HepG2 (cell line): ENCODE measurements at regions not wholly inside any gene's neighbourhood (a gene's known extent, or its start where the extent isn't known, plus 50 kb on each side); places are given as distances from the start of the nearest gene placed in this dataset.

ENCODE experiments used
- ARNTL ChIP-seq: sonication (generic); formaldehyde crosslinking; IDR thresholded peaks from 2 replicates; pipeline ENCODE4 v1.4.0; 2020; ENCODE audit warnings: mild to moderate bottlenecking, missing genetic modification reagents
- BRCA1 ChIP-seq: sonication (generic); formaldehyde crosslinking; IDR thresholded peaks from 2 replicates; pipeline ENCODE4 v1.4.0; 2020; ENCODE audit warnings: missing genetic modification reagents
- EP300 ChIP-seq, 3 experiments: sonication (generic) in 1 of 3; formaldehyde crosslinking in 1 of 3; IDR thresholded peaks; 2 replicates each; pipeline versions ENCODE4 v1.5.1 to v1.6.1; 2011 to 2020; ENCODE audit warnings: low read depth in 2 of 3, low read length in 2 of 3, borderline replicate concordance in 1 of 3, improper control_type of control experiment in 1 of 3, mild to moderate bottlenecking in 1 of 3, missing genetic modification reagents in 1 of 3, moderate library complexity in 1 of 3
- FOXJ3 ChIP-seq: sonication (generic); formaldehyde crosslinking; IDR thresholded peaks from 2 replicates; pipeline ENCODE4 v1.4.0; 2020; ENCODE audit warnings: missing genetic modification reagents, mild to moderate bottlenecking, borderline replicate concordance
- HDAC2 ChIP-seq: sonication (generic); formaldehyde crosslinking; IDR thresholded peaks from 2 replicates; pipeline ENCODE4 v1.4.0; 2020; ENCODE audit warnings: missing genetic modification reagents
- MAZ ChIP-seq, 2 experiments: sonication (generic) in 1 of 2; formaldehyde crosslinking in 1 of 2; IDR thresholded peaks; 2 replicates each; pipeline versions ENCODE4 v1.5.0 to v1.6.1; 2012 to 2020; ENCODE audit warnings: low read depth in 2 of 2, mild to moderate bottlenecking in 2 of 2, borderline replicate concordance in 1 of 2, improper control_type of control experiment in 1 of 2, low read length in 1 of 2, missing genetic modification reagents in 1 of 2, moderate library complexity in 1 of 2
- MXI1 ChIP-seq: IDR thresholded peaks from 3 replicates; pipeline ENCODE4 v1.6.1; 2012; ENCODE audit warnings: low read depth, low read length, inconsistent platforms, borderline replicate concordance
- POLR2AphosphoS5 ChIP-seq: IDR thresholded peaks from 2 replicates; pipeline ENCODE4 v1.6.1; 2012; ENCODE audit warnings: low read depth, low read length
- SIN3A ChIP-seq: IDR thresholded peaks from 2 replicates; pipeline ENCODE4 v1.6.1; 2011; ENCODE audit warnings: low read depth, mild to moderate bottlenecking, control low read depth, low read length, borderline replicate concordance
- STAT6 ChIP-seq: sonication (generic); formaldehyde crosslinking; IDR thresholded peaks from 2 replicates; pipeline ENCODE4 v1.4.0; 2020; ENCODE audit warnings: missing genetic modification reagents, mild to moderate bottlenecking, borderline replicate concordance
- TP53 ChIP-seq: sonication (generic); formaldehyde crosslinking; conservative IDR thresholded peaks from 2 replicates; pipeline ENCODE4 v1.4.0; 2020; ENCODE audit warnings: missing genetic modification reagents
- ZNF362 ChIP-seq: sonication (generic); formaldehyde crosslinking; IDR thresholded peaks from 2 replicates; pipeline ENCODE4 v1.4.0; 2020; ENCODE audit warnings: missing genetic modification reagents, mild to moderate bottlenecking, borderline replicate concordance
- TF ChIP-seq, protein P1 (sequence below): sonication (generic); formaldehyde crosslinking; IDR thresholded peaks from 2 replicates; pipeline ENCODE4 v1.5.0; 2020; ENCODE audit warnings: mild to moderate bottlenecking, missing genetic modification reagents, moderate library complexity

GRCh38 chr17:13350466-13350865 lies 251.3 kb downstream of the HS3ST3A1 start:
- TF ChIP-seq MAZ (IDR thresholded peaks at IDR 0.05; ENCODE audit: borderline replicate concordance, low read depth, low read length) (no peak), MAZ (CRISPR knock-in tag; IDR thresholded peaks at IDR 0.05; ENCODE audit: low read depth) (no peak), POLR2AphosphoS5 (no peak), STAT6 (CRISPR knock-in tag) (no peak), SIN3A (no peak), EP300 (IDR thresholded peaks at IDR 0.05; ENCODE audit: low read depth in 2 of 2, low read length in 2 of 2) (no peak), EP300 (CRISPR knock-in tag; IDR thresholded peaks at IDR 0.05; ENCODE audit: borderline replicate concordance) (no peak), ZNF362 (CRISPR knock-in tag) (no peak), TP53 (no peak), ARNTL (CRISPR knock-in tag) (no peak), FOXJ3 (CRISPR knock-in tag) (no peak), MXI1 (no peak), BRCA1 (CRISPR knock-in tag) (no peak), HDAC2 (no peak)
- TF ChIP-seq, protein P1, sequence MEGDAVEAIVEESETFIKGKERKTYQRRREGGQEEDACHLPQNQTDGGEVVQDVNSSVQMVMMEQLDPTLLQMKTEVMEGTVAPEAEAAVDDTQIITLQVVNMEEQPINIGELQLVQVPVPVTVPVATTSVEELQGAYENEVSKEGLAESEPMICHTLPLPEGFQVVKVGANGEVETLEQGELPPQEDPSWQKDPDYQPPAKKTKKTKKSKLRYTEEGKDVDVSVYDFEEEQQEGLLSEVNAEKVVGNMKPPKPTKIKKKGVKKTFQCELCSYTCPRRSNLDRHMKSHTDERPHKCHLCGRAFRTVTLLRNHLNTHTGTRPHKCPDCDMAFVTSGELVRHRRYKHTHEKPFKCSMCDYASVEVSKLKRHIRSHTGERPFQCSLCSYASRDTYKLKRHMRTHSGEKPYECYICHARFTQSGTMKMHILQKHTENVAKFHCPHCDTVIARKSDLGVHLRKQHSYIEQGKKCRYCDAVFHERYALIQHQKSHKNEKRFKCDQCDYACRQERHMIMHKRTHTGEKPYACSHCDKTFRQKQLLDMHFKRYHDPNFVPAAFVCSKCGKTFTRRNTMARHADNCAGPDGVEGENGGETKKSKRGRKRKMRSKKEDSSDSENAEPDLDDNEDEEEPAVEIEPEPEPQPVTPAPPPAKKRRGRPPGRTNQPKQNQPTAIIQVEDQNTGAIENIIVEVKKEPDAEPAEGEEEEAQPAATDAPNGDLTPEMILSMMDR (CRISPR knock-in tag), result no peak
